ENCODE measurements at regions not wholly inside any gene's neighbourhood (a gene's known extent, or its start where the extent isn't known, plus 50 kb on each side); places are given as distances from the start of the nearest gene placed in this dataset.
A peak's percentile ranks its signal among the peaks of the same experiment; 100 is the strongest.

DNA sequence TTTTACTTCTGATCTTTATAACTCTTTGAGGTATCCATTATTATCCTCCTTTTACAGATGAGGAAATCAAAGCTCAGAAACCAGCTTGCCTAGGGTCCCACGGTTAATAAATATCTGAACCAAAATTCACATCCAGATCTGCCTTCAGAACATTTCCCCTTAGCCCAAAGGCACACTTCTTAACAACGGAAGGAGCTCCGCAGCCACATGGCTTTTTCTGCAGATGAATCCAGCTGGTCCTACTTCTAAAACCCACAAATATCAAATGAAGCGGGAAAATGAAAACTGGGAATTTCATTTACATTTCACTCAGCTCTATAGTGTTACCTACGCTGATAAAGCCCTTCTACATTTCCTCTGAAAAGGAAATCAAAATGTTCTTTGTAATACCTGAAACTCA lies 357.0 kb upstream of the ID2 start:
- H3K36me3 ChIP-seq (ENCODE audit: control insufficient read depth, insufficient read depth, low read length), result no peaks in the 10 kb centered on the region
- H3K9ac ChIP-seq (ENCODE audit: extremely low read depth, low read length, poor library complexity, severe bottlenecking), result no peak overlapping the region
- H3K9me3 ChIP-seq (ENCODE audit: control insufficient read depth, low read length), result no peaks in the 10 kb centered on the region
- peak; percentile 38 for DNase-seq
- TF ChIP-seq, protein P1, sequence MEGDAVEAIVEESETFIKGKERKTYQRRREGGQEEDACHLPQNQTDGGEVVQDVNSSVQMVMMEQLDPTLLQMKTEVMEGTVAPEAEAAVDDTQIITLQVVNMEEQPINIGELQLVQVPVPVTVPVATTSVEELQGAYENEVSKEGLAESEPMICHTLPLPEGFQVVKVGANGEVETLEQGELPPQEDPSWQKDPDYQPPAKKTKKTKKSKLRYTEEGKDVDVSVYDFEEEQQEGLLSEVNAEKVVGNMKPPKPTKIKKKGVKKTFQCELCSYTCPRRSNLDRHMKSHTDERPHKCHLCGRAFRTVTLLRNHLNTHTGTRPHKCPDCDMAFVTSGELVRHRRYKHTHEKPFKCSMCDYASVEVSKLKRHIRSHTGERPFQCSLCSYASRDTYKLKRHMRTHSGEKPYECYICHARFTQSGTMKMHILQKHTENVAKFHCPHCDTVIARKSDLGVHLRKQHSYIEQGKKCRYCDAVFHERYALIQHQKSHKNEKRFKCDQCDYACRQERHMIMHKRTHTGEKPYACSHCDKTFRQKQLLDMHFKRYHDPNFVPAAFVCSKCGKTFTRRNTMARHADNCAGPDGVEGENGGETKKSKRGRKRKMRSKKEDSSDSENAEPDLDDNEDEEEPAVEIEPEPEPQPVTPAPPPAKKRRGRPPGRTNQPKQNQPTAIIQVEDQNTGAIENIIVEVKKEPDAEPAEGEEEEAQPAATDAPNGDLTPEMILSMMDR (conservative IDR thresholded peaks at IDR 0.05), result no peak
- H3K4me3 ChIP-seq (ENCODE audit: low read length), result no peak overlapping the region
- H3K27ac ChIP-seq (ENCODE audit: low read depth, low read length), result peak overlapping the region; percentile 13
- no peak overlapping the region for H3K27ac Mint-ChIP-seq
- H3K27me3 ChIP-seq (ENCODE audit: control insufficient read depth, insufficient read depth, low read length, poor library complexity, severe bottlenecking), result peaks cover 18% of the 10 kb centered on the region
- peaks cover 11% of the 10 kb centered on the region for H3K4me1 ChIP-seq (ENCODE audit: control insufficient read depth, insufficient read depth, low read length)
- H3K4me1 Mint-ChIP-seq, result peaks cover 19% of the 10 kb centered on the region
- H3K36me3 Mint-ChIP-seq (ENCODE audit: low read depth), result no peaks in the 10 kb centered on the region
- peaks cover 22% of the 10 kb centered on the region for H3K27me3 Mint-ChIP-seq (ENCODE audit: insufficient read depth)
- WGBS, 2 experiments (ENCODE audit: insufficient coverage in 1 of 2, insufficient read length in 1 of 2), result 85 to 95% methylated on average over 5 of the region's 5 CpGs
- no peak overlapping the region for H3K4me3 Mint-ChIP-seq
- H3K9me3 Mint-ChIP-seq, result no peaks in the 10 kb centered on the region

DNA sequence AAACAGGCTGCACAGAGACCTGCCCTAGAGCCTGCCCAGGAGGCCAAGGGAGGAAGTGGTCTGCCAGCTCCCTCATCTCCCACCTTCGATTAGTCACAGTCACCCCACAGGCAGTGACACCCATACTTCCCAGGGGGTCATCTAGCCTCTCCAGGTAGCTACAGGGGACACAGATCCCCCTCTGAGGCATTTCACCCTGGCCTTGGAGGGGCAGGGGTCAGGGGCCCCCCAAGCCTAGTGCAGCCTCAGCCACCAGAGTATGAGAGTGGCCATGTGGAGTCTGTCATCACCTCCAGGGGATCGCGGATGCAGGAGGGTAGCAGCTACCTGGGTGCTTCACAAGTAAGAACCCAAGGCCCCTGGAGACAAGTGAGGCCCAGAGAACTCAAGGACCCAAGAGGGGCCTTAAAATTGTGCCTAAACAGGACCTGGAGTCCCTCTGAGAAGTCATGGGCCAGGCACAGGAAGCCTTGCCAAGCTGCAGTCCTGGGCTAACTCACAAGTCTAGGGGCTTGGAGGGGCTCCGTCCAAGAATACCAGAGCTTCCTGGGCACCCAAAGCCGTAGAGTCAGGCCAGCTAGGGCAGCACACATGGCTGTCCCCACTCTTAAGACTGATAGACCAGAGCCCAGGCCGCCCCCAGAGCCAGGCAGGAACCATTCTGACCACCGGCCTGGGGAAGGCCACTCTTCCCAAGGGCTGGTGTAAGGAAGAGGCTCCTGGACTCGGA lies 354.3 kb upstream of the ID2 start:
- Mint-ChIP-seq H3K27ac (no peak overlapping the region), H3K4me3 (no peak overlapping the region), H3K4me1 (peaks cover 26% of the 10 kb centered on the region), H3K9me3 (no peaks in the 10 kb centered on the region), H3K36me3 (ENCODE audit: low read depth) (no peaks in the 10 kb centered on the region), H3K27me3 (ENCODE audit: insufficient read depth) (peaks cover 22% of the 10 kb centered on the region)
- H3K36me3 ChIP-seq (ENCODE audit: control insufficient read depth, insufficient read depth, low read length), result no peaks in the 10 kb centered on the region
- H3K4me1 ChIP-seq (ENCODE audit: control insufficient read depth, insufficient read depth, low read length), result peaks cover 11% of the 10 kb centered on the region
- no peak overlapping the region for H3K9ac ChIP-seq (ENCODE audit: extremely low read depth, low read length, poor library complexity, severe bottlenecking)
- peak; percentile 25 for DNase-seq
- WGBS, 2 experiments (ENCODE audit: insufficient coverage in 1 of 2, insufficient read length in 1 of 2), result 96 to 98% methylated on average over 6 to 8 of the region's 8 CpGs
- H3K4me3 ChIP-seq (ENCODE audit: low read length), result no peak overlapping the region
- TF ChIP-seq, protein P1 (conservative IDR thresholded peaks at IDR 0.05), result no peak
- H3K9me3 ChIP-seq (ENCODE audit: control insufficient read depth, low read length), result no peaks in the 10 kb centered on the region
- peaks cover 18% of the 10 kb centered on the region for H3K27me3 ChIP-seq (ENCODE audit: control insufficient read depth, insufficient read depth, low read length, poor library complexity, severe bottlenecking)
- no peak overlapping the region for H3K27ac ChIP-seq (ENCODE audit: low read depth, low read length)

DNA sequence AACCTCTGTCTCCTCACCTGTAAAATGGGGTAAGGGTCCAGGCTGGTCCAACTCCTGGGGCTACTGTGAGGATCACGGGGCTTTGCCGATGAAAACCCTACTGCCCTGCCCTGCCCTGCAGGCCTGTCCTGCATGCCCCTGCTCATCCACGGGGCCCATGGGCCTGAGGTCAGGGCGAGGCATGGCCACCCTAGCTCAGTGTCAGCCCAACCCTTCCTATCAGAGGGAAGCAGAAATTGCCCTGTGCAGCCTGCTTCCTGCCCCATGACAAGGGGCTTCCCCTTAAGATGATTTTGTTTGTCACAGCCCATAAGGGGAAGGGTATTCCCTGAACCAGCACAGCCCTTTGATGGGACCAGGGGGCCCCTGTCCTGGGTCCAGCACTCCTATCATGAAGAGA lies 353.6 kb upstream of the ID2 start:
- H3K9me3 Mint-ChIP-seq, result no peaks in the 10 kb centered on the region
- Histone ChIP-seq H3K9ac (ENCODE audit: extremely low read depth, low read length, poor library complexity, severe bottlenecking) (no peak overlapping the region), H3K27me3 (ENCODE audit: control insufficient read depth, insufficient read depth, low read length, poor library complexity, severe bottlenecking) (peaks cover 18% of the 10 kb centered on the region), H3K4me3 (ENCODE audit: low read length) (no peak overlapping the region), H3K27ac (ENCODE audit: low read depth, low read length) (no peak overlapping the region), H3K36me3 (ENCODE audit: control insufficient read depth, insufficient read depth, low read length) (no peaks in the 10 kb centered on the region), H3K9me3 (ENCODE audit: control insufficient read depth, low read length) (no peaks in the 10 kb centered on the region), H3K4me1 (ENCODE audit: control insufficient read depth, insufficient read depth, low read length) (peaks cover 7% of the 10 kb centered on the region)
- peaks cover 23% of the 10 kb centered on the region for H3K4me1 Mint-ChIP-seq
- DNase-seq, result peak; percentile 27
- WGBS, 2 experiments (ENCODE audit: insufficient coverage in 1 of 2, insufficient read length in 1 of 2), result 96% methylated on average over 4 of the region's 4 CpGs; no CpG with 5 or more reads in 1 of the 2 experiments
- H3K27me3 Mint-ChIP-seq (ENCODE audit: insufficient read depth), result peaks cover 22% of the 10 kb centered on the region
- H3K27ac Mint-ChIP-seq, result no peak overlapping the region
- TF ChIP-seq, protein P1 (conservative IDR thresholded peaks at IDR 0.05), result no peak
- H3K36me3 Mint-ChIP-seq (ENCODE audit: low read depth), result no peaks in the 10 kb centered on the region
- H3K4me3 Mint-ChIP-seq, result no peak overlapping the region

Measured in endodermal cell (in vitro differentiated cells).